ENCODE measurements at regions not wholly inside any gene's neighbourhood (a gene's known extent, or its start where the extent isn't known, plus 50 kb on each side); places are given as distances from the start of the nearest gene placed in this dataset.
"Not testable (repeated sequence)": the region's sequence is repeated elsewhere in the genome, so short reads cannot be mapped to it uniquely, and the experiment has no call there.

DNA sequence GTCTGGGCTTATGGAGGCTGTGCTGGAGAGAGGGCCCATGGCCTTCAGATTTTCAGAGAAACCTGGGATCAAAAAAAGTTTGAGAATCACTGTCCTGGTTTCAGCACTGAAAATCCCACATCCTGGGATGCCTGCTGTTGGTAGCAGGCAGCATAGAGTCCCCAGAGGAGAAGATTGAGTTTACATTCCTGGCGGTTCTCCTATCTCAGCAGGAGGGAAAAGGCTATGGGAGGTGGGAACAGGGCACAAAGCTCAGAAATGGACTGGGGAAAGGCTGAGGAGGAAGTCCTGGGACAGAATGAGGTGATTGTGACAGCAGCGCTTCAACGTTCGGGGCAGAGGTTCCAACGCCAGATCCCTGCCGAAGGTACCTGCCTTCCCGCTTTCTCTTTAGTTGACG is 103.4 kb downstream of the ETS2 start:
- intact Hi-C loops (cut with micrococcal nuclease), result no loop called here
- peaks cover 31% of the 10 kb centered on the region for H3K27me3 Mint-ChIP-seq
- no peaks in the 10 kb centered on the region for H3K9me3 Mint-ChIP-seq
- H3K36me3 Mint-ChIP-seq (ENCODE audit: low read depth), result no peaks in the 10 kb centered on the region
- no peaks in the 10 kb centered on the region for H3K4me1 Mint-ChIP-seq (ENCODE audit: low read depth)
- no peak overlapping the region for H3K4me3 Mint-ChIP-seq
- no peak overlapping the region for H3K27ac Mint-ChIP-seq

DNA sequence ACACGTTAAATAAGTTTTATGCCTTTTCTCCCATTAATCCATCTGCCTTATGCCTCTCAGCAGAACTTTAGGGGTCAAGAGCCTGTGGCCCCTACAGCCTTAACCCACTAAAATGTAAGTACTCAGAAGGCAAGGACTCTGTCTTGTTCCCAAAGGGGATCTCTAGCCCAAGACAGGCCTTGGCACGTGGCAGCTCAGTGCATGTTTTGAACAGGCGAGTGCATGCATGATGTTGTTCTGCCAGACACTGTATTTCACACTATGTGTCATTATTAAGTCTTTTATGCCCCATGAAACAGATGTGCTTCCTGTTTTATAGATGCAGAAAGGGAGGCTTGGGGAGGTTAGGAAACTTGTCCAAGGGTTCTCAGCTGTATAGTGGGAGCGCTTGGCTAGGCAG is 102.8 kb downstream of the ETS2 start:
- H3K9me3 Mint-ChIP-seq, result no peaks in the 10 kb centered on the region
- peaks cover 34% of the 10 kb centered on the region for H3K27me3 Mint-ChIP-seq
- H3K36me3 Mint-ChIP-seq (ENCODE audit: low read depth), result no peaks in the 10 kb centered on the region
- no peak overlapping the region for H3K4me3 Mint-ChIP-seq
- intact Hi-C loops (cut with micrococcal nuclease), result no loop called here
- H3K27ac Mint-ChIP-seq, result no peak overlapping the region
- no peaks in the 10 kb centered on the region for H3K4me1 Mint-ChIP-seq (ENCODE audit: low read depth)

DNA sequence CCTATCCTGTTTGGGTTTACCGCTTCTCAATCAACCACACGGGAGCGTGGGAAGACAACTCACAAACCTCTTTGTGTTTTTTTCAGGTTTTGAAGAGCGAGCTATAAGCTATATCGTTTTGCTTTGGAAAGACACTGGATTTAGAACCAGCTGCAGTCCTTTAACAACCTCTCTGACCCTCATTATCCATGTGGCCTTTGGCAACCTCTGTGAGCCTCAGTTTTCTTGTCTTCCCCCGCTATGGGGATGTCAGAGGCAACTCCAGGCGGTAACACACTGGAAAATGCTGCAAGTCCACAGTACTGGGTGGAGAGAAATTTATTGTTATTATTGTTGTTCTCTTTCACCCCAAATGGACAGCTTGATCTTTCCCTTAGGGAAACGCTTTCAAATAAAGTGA is 100.0 kb downstream of the ETS2 start:
- intact Hi-C loops (cut with micrococcal nuclease), result no loop called here
- H3K4me3 Mint-ChIP-seq, result no peak overlapping the region
- peaks cover 9% of the 10 kb centered on the region for H3K9me3 Mint-ChIP-seq
- H3K27me3 Mint-ChIP-seq, result peaks cover 32% of the 10 kb centered on the region
- no peaks in the 10 kb centered on the region for H3K4me1 Mint-ChIP-seq (ENCODE audit: low read depth)
- H3K36me3 Mint-ChIP-seq (ENCODE audit: low read depth), result no peaks in the 10 kb centered on the region
- H3K27ac Mint-ChIP-seq, result no peak overlapping the region

- Mint-ChIP-seq H3K27ac (no peak overlapping the region), H3K36me3 (ENCODE audit: low read depth) (no peaks in the 10 kb centered on the region), H3K27me3 (peaks cover 29% of the 10 kb centered on the region), H3K4me3 (no peak overlapping the region), H3K9me3 (peaks cover 9% of the 10 kb centered on the region), H3K4me1 (ENCODE audit: low read depth) (no peaks in the 10 kb centered on the region)
- intact Hi-C loops (cut with micrococcal nuclease), result no loop called here
Observed at GRCh38 chr21:38905328-38905727, 99.6 kb downstream of the ETS2 start.

DNA sequence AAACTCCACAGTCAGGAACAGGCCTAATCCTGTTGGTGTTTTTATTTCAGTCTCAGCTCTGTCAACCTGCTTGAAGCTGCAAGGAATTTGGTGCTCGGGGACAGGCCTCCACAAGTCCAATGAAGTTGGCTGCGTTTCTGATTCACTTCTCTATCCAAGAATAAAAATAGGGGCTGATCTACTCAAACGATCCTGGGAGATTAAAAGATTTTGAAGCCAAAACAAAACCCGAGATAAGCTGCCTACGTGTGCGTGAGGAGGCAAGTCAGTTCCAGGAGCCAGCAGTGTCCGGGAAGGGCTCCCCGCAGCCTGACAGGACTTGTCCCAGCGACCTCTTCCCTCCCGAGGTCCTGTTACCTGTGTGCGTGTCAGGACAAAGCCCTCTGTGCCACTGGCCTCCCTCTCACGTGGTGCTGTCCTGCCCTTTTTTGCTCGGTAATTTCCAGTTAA is 98.0 kb downstream of the ETS2 start:
- Mint-ChIP-seq H3K9me3 (peaks cover 16% of the 10 kb centered on the region), H3K36me3 (ENCODE audit: low read depth) (no peaks in the 10 kb centered on the region), H3K27me3 (peaks cover 26% of the 10 kb centered on the region), H3K4me1 (ENCODE audit: low read depth) (peaks cover 7% of the 10 kb centered on the region), H3K4me3 (no peak overlapping the region), H3K27ac (no peak overlapping the region)
- intact Hi-C loops (cut with micrococcal nuclease), result no loop called here

DNA sequence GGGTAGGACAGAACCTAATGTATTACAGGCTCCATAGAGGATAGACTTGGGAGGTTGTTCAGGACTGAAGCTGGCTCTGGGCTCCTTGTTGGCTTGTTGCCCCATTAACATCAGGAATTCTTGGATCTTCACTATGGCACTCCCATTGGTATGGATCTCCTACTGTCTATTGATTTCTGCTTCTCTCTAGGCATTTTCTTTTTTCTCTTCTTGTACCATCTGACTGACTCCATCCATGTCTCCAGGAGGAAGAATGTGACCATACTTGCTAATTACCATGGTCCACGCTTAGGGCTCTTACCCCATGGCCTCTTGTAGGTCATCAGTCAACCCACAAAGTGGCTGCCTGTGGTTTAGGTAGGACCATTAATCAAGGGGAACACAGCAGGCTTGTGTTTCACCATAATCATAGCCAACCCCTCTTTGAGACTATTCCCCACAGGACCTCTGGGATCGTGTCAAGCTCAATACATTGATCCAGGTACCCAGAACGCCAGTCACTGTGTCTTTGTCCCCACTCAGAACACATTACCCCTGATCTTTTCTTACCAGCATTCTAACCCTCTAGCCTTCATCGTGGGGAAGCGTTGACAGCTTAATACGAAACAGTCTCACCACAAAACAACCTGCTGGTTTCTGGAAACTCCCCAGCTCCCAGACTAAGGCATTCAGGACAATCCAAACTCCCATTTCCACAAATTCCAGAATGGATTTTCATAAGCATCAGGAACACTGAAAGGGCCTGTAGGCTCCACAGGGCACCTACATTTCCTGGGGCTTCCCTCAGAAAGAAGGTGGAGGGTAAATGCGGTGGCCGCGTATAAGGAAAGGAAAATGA is 97.1 kb downstream of the ETS2 start:
- peaks cover 20% of the 10 kb centered on the region for H3K9me3 Mint-ChIP-seq
- H3K36me3 Mint-ChIP-seq (ENCODE audit: low read depth), result no peaks in the 10 kb centered on the region
- intact Hi-C loops (cut with micrococcal nuclease), result no loop called here
- peaks cover 20% of the 10 kb centered on the region for H3K27me3 Mint-ChIP-seq
- H3K4me3 Mint-ChIP-seq, result no peak overlapping the region
- H3K4me1 Mint-ChIP-seq (ENCODE audit: low read depth), result peaks cover 15% of the 10 kb centered on the region
- H3K27ac Mint-ChIP-seq, result no peak overlapping the region

GRCh38 chr21:38900499-38900898 is 94.8 kb downstream of the ETS2 start:
- Mint-ChIP-seq H3K4me3 (no peak overlapping the region), H3K36me3 (ENCODE audit: low read depth) (no peaks in the 10 kb centered on the region), H3K4me1 (ENCODE audit: low read depth) (peaks cover 15% of the 10 kb centered on the region), H3K9me3 (peaks cover 20% of the 10 kb centered on the region), H3K27ac (no peak overlapping the region), H3K27me3 (peaks cover 12% of the 10 kb centered on the region)
- intact Hi-C loops (cut with micrococcal nuclease), result no loop called here

DNA sequence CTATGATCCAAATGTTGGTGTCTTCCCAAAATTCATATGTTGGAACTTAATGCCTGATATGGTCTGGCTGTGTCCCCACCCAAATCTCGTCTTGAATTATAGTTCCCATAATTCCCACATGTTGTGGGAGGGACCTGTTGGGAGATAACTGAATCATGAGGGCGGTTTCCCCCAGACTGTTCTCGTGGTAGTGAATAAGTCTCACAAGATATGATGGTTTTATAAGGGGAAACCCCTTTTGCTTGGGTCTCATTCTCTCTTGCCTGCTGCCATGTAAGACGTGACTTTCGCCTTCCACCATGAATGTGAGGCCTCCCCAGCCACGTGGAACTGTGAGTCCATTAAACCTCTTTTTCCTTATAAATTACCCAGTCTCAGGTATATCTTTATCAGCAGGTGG is 94.3 kb downstream of the ETS2 start:
- H3K4me3 Mint-ChIP-seq; H3K36me3 Mint-ChIP-seq (ENCODE audit: low read depth); intact Hi-C loops (cut with micrococcal nuclease); H3K27ac Mint-ChIP-seq: not testable (repeated sequence)
- peaks cover 12% of the 10 kb centered on the region for H3K27me3 Mint-ChIP-seq
- peaks cover 15% of the 10 kb centered on the region for H3K4me1 Mint-ChIP-seq (ENCODE audit: low read depth)
- H3K9me3 Mint-ChIP-seq, result peaks cover 20% of the 10 kb centered on the region

DNA sequence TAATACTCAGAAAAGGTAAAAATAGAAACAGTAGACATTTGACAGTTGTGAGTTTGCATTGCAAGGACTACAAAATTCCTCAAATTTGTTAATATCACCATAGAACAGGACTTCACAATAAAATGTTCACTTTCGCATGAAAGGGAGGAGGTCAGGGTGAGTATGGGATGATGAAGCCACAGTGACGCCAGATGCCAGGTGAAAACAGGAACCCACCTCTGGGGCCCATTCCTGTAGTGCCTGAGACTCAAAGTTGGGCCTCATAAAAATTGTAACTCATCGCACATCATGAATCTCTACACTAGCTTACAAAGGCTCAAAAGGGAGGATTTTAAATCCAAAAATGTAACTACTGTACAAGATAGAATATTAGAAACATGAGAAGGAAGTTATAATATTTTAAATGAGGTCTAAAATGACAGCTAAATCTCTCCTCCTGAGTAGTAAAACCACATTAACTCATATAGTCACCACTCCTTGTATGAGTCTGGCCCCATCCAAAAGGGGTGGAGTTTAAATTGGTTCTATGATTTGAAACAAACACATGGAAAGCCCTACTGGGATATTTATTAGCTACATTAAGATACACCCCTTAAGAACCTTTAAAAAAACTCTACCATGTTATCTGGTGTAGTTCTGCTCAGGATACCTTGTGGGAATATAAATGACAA is 93.7 kb downstream of the ETS2 start:
- Mint-ChIP-seq H3K27ac (no peak overlapping the region), H3K27me3 (peaks cover 12% of the 10 kb centered on the region), H3K4me1 (ENCODE audit: low read depth) (peaks cover 15% of the 10 kb centered on the region), H3K9me3 (peaks cover 20% of the 10 kb centered on the region), H3K4me3 (no peak overlapping the region), H3K36me3 (ENCODE audit: low read depth) (no peaks in the 10 kb centered on the region)
- intact Hi-C loops (cut with micrococcal nuclease), result no loop called here

DNA sequence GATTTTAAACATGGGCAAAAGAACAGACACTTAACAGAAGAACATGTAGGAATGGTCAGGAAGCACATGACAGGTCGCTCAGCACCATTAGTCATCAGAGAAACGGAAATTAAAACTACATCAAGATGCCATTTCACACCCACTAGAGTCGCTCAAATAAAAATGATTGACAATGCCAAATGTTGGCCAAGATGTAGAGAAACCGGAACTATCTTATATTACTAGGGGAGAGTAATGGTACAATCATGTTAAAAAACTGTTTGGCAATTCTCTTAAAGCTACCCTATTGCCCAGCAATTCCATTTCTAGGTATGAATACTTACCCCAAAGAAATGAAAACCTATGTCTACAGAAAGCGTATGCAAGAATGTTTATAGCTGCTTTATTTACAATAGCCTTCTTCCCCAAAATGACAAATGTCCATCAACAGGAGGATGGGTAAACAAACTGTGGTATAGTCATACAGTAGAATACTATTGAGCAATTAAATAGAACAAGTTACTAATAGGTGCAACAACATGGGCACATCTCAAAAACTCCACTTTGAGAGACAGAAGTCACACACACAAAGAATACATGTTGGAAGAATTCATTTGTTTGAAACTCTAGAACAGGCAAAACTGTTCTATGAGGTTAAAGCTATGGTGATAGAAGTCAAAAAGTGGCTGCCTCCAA is 92.8 kb downstream of the ETS2 start:
- Mint-ChIP-seq H3K27me3 (peaks cover 9% of the 10 kb centered on the region), H3K4me1 (ENCODE audit: low read depth) (peaks cover 15% of the 10 kb centered on the region), H3K9me3 (peaks cover 20% of the 10 kb centered on the region), H3K27ac (no peak overlapping the region), H3K4me3 (no peak overlapping the region), H3K36me3 (ENCODE audit: low read depth) (no peaks in the 10 kb centered on the region)
- intact Hi-C loops (cut with micrococcal nuclease), result no loop called here

DNA sequence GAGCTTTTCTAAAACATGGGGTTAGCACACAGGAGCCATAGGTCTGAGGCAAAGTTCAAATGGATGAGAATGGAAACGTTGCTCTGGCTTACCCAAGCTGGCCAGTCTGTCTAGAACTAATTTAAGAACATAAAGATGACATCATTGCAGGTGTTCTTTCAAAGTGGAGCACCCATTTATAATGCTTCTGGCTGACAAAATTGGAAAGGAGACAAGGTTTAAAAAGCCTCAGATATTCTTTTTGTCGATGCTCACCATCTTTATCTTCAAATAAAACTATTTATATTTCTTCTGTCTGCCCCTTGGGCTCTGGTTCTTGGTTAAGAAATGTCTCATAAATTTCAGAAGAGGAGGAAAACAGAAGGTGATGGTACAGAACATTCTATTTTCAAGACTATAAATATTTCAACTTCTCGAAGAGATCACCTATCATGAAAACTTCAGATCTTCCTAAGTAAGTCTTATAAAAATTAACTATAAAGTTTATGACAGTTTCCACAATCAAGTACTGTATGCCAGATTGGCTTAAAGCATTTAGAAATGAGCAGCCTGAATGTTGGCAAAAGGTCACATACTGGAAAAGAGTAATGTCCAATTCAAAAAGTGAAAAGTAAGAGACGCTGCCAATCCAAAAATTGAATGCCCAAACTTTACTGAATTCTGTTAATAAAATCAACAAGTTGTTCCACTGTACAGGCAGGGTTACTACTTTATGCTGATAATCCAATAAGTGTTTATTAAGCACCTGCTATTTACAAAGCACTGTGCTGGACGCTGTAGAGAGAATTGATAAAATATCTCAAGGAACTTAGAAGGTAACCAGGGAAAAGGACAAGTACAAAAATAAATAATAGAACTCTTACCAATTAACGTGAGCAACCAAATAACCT is 92.0 kb downstream of the ETS2 start:
- Mint-ChIP-seq H3K27ac (no peak overlapping the region), H3K4me3 (no peak overlapping the region), H3K36me3 (ENCODE audit: low read depth) (no peaks in the 10 kb centered on the region), H3K9me3 (peaks cover 17% of the 10 kb centered on the region), H3K4me1 (ENCODE audit: low read depth) (peaks cover 15% of the 10 kb centered on the region), H3K27me3 (peaks cover 6% of the 10 kb centered on the region)
- intact Hi-C loops (cut with micrococcal nuclease), result no loop called here

GRCh38 chr21:38894899-38895298 is 89.2 kb downstream of the ETS2 start:
- intact Hi-C loops (cut with micrococcal nuclease), result no loop called here
- Mint-ChIP-seq H3K36me3 (ENCODE audit: low read depth) (no peaks in the 10 kb centered on the region), H3K27me3 (peaks cover under 1% of the 10 kb centered on the region), H3K4me1 (ENCODE audit: low read depth) (peaks cover 15% of the 10 kb centered on the region), H3K4me3 (no peak overlapping the region), H3K27ac (no peak overlapping the region), H3K9me3 (peaks cover 31% of the 10 kb centered on the region)

GRCh38 chr21:38888991-38889561 is 83.3 kb downstream of the ETS2 start:
- Mint-ChIP-seq H3K27ac (no peak overlapping the region), H3K27me3 (peaks cover 5% of the 10 kb centered on the region), H3K36me3 (ENCODE audit: low read depth) (no peaks in the 10 kb centered on the region), H3K4me1 (ENCODE audit: low read depth) (no peaks in the 10 kb centered on the region), H3K9me3 (peaks cover 48% of the 10 kb centered on the region), H3K4me3 (no peak overlapping the region)
- intact Hi-C loops (cut with micrococcal nuclease), result no loop called here
